K562 (cell line): ENCODE measurements at regions not wholly inside any gene's neighbourhood (a gene's known extent, or its start where the extent isn't known, plus 50 kb on each side); places are given as distances from the start of the nearest gene placed in this dataset.
A peak's percentile ranks its signal among the peaks of the same experiment; 100 is the strongest.

ENCODE experiments used
- ATF7 ChIP-seq: fragments of 450-650 bp; IDR thresholded peaks from 2 replicates; pipeline ENCODE4 v1.7.1; 2014; ENCODE audit warnings: mild to moderate bottlenecking, moderate library complexity
- BDP1 ChIP-seq: IDR thresholded peaks from 3 replicates; pipeline ENCODE4 v1.6.1; 2011; ENCODE audit not compliant: insufficient read length, insufficient read depth
- CBFA2T2 ChIP-seq: fragments of 450-650 bp; conservative IDR thresholded peaks from 2 replicates; pipeline ENCODE4 v1.6.1; 2017; ENCODE audit warnings: mild to moderate bottlenecking
- CCNT2 ChIP-seq: IDR thresholded peaks from 2 replicates; pipeline ENCODE4 v1.6.1; 2011; ENCODE audit warnings: borderline replicate concordance, low read depth, mild to moderate bottlenecking, moderate library complexity, mixed read lengths, low read length; ENCODE audit not compliant: insufficient read length; ENCODE audit errors: extremely low read depth
- CREM ChIP-seq: IDR thresholded peaks from 2 replicates; pipeline ENCODE4 v1.6.1; 2014; ENCODE audit warnings: antibody characterized with exemption, low read depth
- NCOA1 ChIP-seq: fragments of 450-650 bp; IDR thresholded peaks from 2 replicates; pipeline ENCODE4 v1.6.1; 2016; ENCODE audit warnings: low read depth
- TEAD4 ChIP-seq, 2 experiments: sonication (generic) in 1 of 2; formaldehyde crosslinking in 1 of 2; IDR thresholded peaks; 2 replicates each; pipeline versions ENCODE4 v1.6.1 to v1.8.0; 2012 to 2022; ENCODE audit warnings: borderline replicate concordance in 1 of 2, inconsistent platforms in 1 of 2, low read length in 1 of 2, mild to moderate bottlenecking in 1 of 2, missing genetic modification reagents in 1 of 2
- ZFP30 ChIP-seq: fragments of 250-450 bp; sonication (Bioruptor Pico); IDR thresholded peaks from 2 replicates; pipeline ENCODE4 v1.8.0; 2022; ENCODE audit warnings: moderate library complexity, mild to moderate bottlenecking, inconsistent platforms, borderline replicate concordance
- ZNF23 ChIP-seq: fragments of 250-450 bp; sonication (Bioruptor Pico); IDR thresholded peaks from 2 replicates; pipeline ENCODE4 v1.4.0; 2020; ENCODE audit warnings: mild to moderate bottlenecking
- ZNF699 ChIP-seq: fragments of 250-450 bp; sonication (Bioruptor Pico); IDR thresholded peaks from 2 replicates; pipeline ENCODE4 v1.8.0; 2021; ENCODE audit warnings: mild to moderate bottlenecking, moderate library complexity; ENCODE audit not compliant: insufficient replicate concordance
- TF ChIP-seq, protein P1 (sequence below), 2 experiments: IDR thresholded peaks in 1 of 2; conservative IDR thresholded peaks in 1 of 2; 2 replicates each; pipeline ENCODE4 v1.6.1; 2016; ENCODE audit warnings: low read depth in 2 of 2, mild to moderate bottlenecking in 1 of 2, missing compliant biosample characterization in 1 of 2, missing genetic modification characterization in 1 of 2, moderate library complexity in 1 of 2
- TF ChIP-seq, protein P2 (sequence below): fragments of 200-400 bp; formaldehyde crosslinking; IDR thresholded peaks from 2 replicates; pipeline ENCODE4 v1.6.1; 2017; ENCODE audit warnings: mild to moderate bottlenecking, low read depth, low read length, moderate library complexity
- TF ChIP-seq, protein P3 (sequence below), 2 experiments: fragments of 450-650 bp; formaldehyde crosslinking in 1 of 2; IDR thresholded peaks; 2 replicates each; pipeline versions ENCODE4 v1.4.0 to v1.6.1; 2014 to 2020; ENCODE audit warnings: mild to moderate bottlenecking in 2 of 2, borderline replicate concordance in 1 of 2, low read depth in 1 of 2

DNA sequence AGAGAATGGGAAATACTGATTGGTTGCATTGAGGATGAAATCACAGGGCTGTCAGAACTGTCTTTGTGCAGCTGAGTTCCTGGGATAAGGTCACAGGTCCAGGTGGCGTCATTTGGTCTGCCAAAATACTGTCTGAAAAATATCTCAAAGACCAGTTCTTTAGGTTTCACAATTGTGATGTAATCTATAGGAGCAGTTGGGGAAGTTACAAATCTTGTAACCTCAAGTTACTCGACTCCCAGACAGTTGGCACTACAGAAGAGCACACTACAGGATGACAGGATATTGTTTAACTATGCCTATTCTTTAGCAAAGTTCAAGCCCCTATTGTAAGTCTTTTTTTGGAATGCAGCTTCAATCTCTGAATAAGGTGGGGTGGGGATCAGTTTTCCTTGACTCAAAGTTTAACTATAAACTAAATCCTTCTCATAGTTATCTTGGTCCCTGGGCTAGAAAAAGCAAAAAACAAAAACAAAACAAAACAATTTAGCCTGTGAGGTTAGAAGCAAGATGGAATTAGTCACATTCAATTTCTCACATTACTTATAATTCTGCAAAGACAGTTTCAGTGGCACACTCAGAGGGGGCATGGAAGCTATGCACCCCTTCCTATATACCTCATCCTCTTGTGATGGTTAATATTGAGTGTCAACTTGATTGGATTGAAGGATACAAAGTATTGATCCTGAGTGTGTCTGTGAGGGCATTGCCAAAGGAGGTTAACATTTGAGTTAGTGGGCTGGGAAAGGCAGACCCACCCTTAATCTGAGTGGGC lies 276.0 kb downstream of the AUH start (continued):
- TF ChIP-seq, protein P1, sequence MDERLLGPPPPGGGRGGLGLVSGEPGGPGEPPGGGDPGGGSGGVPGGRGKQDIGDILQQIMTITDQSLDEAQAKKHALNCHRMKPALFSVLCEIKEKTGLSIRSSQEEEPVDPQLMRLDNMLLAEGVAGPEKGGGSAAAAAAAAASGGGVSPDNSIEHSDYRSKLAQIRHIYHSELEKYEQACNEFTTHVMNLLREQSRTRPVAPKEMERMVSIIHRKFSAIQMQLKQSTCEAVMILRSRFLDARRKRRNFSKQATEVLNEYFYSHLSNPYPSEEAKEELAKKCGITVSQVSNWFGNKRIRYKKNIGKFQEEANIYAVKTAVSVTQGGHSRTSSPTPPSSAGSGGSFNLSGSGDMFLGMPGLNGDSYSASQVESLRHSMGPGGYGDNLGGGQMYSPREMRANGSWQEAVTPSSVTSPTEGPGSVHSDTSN (CRISPR knock-in tag; IDR thresholded peaks at IDR 0.05; ENCODE audit: low read depth) = no peak
- TF ChIP-seq, protein P1 (tag; conservative IDR thresholded peaks at IDR 0.05; ENCODE audit: low read depth) = no peak
- TF ChIP-seq ZFP30 (CRISPR knock-in tag) (no peak), CCNT2 (no peak), TEAD4 (IDR thresholded peaks at IDR 0.05; ENCODE audit: low read length) (peak; percentile 47; the same call in 1 of the 2 replicates), TEAD4 (CRISPR knock-in tag; IDR thresholded peaks at IDR 0.05; ENCODE audit: borderline replicate concordance) (no peak), BDP1 (no peak), CBFA2T2 (peak; percentile 52), ZNF23 (no peak), NCOA1 (peak; percentile 49; the same call in 1 of the 2 replicates), CREM (0 out of 2 replicates have a peak, but pooled peaks have one; percentile 28), ZNF699 (CRISPR knock-in tag) (no peak), ATF7 (peak; percentile 71)
- TF ChIP-seq, protein P2, sequence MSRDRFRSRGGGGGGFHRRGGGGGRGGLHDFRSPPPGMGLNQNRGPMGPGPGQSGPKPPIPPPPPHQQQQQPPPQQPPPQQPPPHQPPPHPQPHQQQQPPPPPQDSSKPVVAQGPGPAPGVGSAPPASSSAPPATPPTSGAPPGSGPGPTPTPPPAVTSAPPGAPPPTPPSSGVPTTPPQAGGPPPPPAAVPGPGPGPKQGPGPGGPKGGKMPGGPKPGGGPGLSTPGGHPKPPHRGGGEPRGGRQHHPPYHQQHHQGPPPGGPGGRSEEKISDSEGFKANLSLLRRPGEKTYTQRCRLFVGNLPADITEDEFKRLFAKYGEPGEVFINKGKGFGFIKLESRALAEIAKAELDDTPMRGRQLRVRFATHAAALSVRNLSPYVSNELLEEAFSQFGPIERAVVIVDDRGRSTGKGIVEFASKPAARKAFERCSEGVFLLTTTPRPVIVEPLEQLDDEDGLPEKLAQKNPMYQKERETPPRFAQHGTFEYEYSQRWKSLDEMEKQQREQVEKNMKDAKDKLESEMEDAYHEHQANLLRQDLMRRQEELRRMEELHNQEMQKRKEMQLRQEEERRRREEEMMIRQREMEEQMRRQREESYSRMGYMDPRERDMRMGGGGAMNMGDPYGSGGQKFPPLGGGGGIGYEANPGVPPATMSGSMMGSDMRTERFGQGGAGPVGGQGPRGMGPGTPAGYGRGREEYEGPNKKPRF = no peak
- TF ChIP-seq, protein P3, sequence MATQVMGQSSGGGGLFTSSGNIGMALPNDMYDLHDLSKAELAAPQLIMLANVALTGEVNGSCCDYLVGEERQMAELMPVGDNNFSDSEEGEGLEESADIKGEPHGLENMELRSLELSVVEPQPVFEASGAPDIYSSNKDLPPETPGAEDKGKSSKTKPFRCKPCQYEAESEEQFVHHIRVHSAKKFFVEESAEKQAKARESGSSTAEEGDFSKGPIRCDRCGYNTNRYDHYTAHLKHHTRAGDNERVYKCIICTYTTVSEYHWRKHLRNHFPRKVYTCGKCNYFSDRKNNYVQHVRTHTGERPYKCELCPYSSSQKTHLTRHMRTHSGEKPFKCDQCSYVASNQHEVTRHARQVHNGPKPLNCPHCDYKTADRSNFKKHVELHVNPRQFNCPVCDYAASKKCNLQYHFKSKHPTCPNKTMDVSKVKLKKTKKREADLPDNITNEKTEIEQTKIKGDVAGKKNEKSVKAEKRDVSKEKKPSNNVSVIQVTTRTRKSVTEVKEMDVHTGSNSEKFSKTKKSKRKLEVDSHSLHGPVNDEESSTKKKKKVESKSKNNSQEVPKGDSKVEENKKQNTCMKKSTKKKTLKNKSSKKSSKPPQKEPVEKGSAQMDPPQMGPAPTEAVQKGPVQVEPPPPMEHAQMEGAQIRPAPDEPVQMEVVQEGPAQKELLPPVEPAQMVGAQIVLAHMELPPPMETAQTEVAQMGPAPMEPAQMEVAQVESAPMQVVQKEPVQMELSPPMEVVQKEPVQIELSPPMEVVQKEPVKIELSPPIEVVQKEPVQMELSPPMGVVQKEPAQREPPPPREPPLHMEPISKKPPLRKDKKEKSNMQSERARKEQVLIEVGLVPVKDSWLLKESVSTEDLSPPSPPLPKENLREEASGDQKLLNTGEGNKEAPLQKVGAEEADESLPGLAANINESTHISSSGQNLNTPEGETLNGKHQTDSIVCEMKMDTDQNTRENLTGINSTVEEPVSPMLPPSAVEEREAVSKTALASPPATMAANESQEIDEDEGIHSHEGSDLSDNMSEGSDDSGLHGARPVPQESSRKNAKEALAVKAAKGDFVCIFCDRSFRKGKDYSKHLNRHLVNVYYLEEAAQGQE (IDR thresholded peaks at IDR 0.05; ENCODE audit: borderline replicate concordance) = no peak
- TF ChIP-seq, protein P3 (CRISPR knock-in tag; IDR thresholded peaks at IDR 0.05; ENCODE audit: low read depth) = no peak
